ENCODE measurements at regions not wholly inside any gene's neighbourhood (a gene's known extent, or its start where the extent isn't known, plus 50 kb on each side); places are given as distances from the start of the nearest gene placed in this dataset.
A peak's percentile ranks its signal among the peaks of the same experiment; 100 is the strongest.

DNA sequence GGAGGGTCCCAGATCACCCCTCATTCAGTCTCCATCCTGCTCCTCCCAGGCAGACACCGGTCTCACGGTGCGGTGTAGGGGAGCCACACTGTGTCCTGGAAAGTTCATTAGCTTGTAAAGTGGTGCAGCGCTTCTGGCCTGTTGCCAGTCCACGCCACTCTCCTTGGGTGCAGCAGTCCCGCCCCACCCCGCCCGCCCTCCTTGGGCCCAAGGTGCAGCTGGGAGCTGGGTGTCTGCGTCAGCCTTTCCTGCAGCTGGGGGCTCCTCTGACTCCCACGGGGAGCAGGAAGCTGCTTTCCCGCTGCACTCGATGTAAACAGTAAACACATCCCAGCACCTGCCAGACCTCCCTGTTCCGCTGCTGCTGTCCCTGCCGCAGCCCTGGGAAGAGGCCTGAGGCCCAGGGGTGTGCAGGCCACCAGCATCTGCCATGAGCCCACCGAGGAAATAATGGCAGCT lies 53.8 kb upstream of the ASB18 start:
- DNase-seq (peak in 1 of 4 donors; percentile 20), ATAC-seq (no peak)
- H3K9me3 ChIP-seq: no peaks in the 10 kb centered on the region
- 23 to 52% methylated on average over 3 to 13 of the region's 15 CpGs for WGBS, 2 donors
- H3K27ac ChIP-seq: no peak overlapping the region
- intact Hi-C loops (cut with DNase I): no loop called here
- TF ChIP-seq POLR2A (IDR thresholded peaks at IDR 0.05): no peak
- TF ChIP-seq, protein P1, sequence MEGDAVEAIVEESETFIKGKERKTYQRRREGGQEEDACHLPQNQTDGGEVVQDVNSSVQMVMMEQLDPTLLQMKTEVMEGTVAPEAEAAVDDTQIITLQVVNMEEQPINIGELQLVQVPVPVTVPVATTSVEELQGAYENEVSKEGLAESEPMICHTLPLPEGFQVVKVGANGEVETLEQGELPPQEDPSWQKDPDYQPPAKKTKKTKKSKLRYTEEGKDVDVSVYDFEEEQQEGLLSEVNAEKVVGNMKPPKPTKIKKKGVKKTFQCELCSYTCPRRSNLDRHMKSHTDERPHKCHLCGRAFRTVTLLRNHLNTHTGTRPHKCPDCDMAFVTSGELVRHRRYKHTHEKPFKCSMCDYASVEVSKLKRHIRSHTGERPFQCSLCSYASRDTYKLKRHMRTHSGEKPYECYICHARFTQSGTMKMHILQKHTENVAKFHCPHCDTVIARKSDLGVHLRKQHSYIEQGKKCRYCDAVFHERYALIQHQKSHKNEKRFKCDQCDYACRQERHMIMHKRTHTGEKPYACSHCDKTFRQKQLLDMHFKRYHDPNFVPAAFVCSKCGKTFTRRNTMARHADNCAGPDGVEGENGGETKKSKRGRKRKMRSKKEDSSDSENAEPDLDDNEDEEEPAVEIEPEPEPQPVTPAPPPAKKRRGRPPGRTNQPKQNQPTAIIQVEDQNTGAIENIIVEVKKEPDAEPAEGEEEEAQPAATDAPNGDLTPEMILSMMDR (IDR thresholded peaks at IDR 0.05): no peak
- H3K4me1 ChIP-seq: no peaks in the 10 kb centered on the region
- H3K36me3 ChIP-seq (replicated peaks in 1 of 2; ENCODE audit: insufficient read depth in 1 of 2, low read depth in 2 of 2): no peaks in the 10 kb centered on the region
- H3K27me3 ChIP-seq: no peaks in the 10 kb centered on the region
- no peak overlapping the region for H3K4me3 ChIP-seq

DNA sequence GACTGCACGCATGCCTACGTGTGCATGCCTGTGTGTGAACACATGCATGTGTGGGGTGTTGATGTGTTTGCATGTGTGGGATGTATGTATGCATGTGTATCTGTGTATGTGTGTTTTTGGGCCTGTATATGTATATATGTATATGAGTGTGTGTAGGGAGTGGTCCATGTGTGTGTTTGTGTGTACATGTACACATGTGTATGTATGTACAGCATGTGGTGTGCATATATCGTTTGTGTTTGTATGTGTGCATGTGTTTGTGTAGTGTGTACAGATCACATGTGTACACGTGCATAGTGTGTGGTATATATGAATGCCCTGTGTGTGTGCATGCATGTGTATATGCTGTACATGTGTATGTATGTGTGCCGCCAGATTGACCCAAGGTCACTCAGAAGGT lies 54.2 kb upstream of the ASB18 start:
- no peaks in the 10 kb centered on the region for H3K27me3 ChIP-seq
- TF ChIP-seq, protein P1 (IDR thresholded peaks at IDR 0.05): no peak
- TF ChIP-seq POLR2A (IDR thresholded peaks at IDR 0.05): no peak
- H3K36me3 ChIP-seq (replicated peaks in 1 of 2; ENCODE audit: insufficient read depth in 1 of 2, low read depth in 2 of 2): no peaks in the 10 kb centered on the region
- H3K9me3 ChIP-seq: no peaks in the 10 kb centered on the region
- no peak for DNase-seq
- 72 to 82% methylated on average over 5 of the region's 5 CpGs for WGBS, 2 donors
- H3K4me1 ChIP-seq: no peaks in the 10 kb centered on the region
- H3K4me3 ChIP-seq: no peak overlapping the region
- ATAC-seq: no peak
- no peak overlapping the region for H3K27ac ChIP-seq
- intact Hi-C loops (cut with DNase I): no loop called here

DNA sequence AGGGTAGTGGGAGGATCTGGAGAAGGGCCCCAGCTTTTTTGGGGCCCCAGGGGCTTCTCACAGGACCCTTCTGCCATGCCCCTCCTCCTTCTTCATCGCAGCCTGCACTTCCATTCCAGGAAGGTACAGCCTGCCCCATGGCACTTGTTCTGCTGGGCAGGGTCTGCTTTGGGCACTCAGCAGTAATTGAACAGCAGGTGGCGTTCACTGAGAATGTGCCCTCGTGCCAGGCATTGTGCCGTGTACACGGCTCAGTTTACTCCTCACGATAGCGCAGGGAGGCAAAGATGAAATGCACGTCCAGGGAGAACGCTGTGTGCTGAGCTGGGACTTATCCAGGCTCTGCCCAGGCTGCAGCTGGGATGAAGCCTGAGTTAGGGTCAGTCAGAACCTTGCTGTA lies 54.8 kb upstream of the ASB18 start:
- no peak overlapping the region for H3K4me3 ChIP-seq
- WGBS, 2 donors: 61 to 70% methylated on average over 8 to 9 of the region's 9 CpGs
- no peaks in the 10 kb centered on the region for H3K9me3 ChIP-seq
- H3K4me1 ChIP-seq: no peaks in the 10 kb centered on the region
- H3K27me3 ChIP-seq: no peaks in the 10 kb centered on the region
- no peaks in the 10 kb centered on the region for H3K36me3 ChIP-seq (replicated peaks in 1 of 2; ENCODE audit: insufficient read depth in 1 of 2, low read depth in 2 of 2)
- no peak for ATAC-seq
- TF ChIP-seq, protein P1 (IDR thresholded peaks at IDR 0.05): no peak
- no peak for TF ChIP-seq POLR2A (IDR thresholded peaks at IDR 0.05)
- DNase-seq: no peak
- intact Hi-C loops (cut with DNase I): no loop called here
- H3K27ac ChIP-seq: no peak overlapping the region

DNA sequence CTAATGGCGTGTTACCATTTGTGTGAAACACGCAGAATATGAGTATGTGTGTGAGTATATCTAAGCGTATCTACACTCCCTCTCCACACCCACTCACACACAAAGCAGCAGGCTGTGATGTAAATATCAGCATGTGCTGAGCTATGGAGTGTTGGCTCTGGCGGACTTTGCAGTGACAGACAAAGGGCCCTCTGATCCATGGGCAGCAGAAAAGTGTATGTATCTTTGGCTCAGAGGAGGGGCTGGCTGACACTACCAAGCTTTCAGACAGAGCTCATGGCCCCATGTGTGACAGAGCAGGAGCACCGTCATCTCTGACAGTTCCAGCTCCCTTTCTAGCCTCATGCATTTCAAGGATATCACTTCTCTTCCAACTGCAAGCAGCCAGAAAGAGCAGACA lies 57.2 kb upstream of the ASB18 start:
- no peak for TF ChIP-seq POLR2A (IDR thresholded peaks at IDR 0.05)
- TF ChIP-seq, protein P1 (IDR thresholded peaks at IDR 0.05): no peak

DNA sequence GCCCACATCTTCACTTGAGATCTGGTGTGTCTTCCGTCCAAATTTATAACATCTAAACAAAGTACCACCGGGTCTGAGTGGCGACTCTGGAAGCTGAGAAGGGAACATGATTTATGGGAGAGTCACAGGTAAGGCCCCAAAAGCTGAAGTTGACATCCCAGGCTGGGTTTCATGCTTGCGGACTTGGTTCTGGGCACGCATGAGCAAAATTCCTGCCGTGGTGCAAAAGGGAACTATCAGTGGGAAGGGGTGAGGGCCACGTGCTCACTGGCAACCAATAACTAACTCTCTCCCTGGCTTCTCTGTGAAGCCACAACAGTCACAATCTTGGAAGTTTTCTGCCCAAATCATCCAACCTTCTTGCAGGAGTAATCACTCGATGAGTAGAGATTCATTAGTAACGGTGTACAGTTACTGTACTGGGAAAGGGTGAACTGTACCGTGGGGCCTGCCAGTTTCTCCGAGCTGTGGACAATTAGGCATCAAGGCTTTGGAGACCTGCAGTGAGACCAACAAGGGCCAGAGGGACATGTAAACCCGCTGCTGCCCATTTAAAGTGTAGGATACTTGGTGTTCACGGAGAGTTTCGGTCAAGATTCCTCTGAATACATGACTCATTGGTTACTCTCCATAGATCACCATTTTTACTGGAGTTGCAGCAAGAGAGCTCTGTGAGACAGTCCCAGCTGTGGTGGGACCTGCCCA lies 69.4 kb upstream of the ASB18 start:
- Histone ChIP-seq H3K27ac (no peak overlapping the region), H3K4me1 (no peaks in the 10 kb centered on the region), H3K36me3 (replicated peaks in 1 of 2; ENCODE audit: insufficient read depth in 1 of 2, low read depth in 2 of 2) (no peaks in the 10 kb centered on the region), H3K4me3 (no peak overlapping the region), H3K27me3 (no peaks in the 10 kb centered on the region), H3K9me3 (no peaks in the 10 kb centered on the region)
- no peak for DNase-seq
- TF ChIP-seq, protein P1 (IDR thresholded peaks at IDR 0.05): no peak
- TF ChIP-seq POLR2A (IDR thresholded peaks at IDR 0.05): no peak
- 82 to 84% methylated on average over 14 of the region's 14 CpGs for WGBS, 2 donors
- ATAC-seq: no peak
- intact Hi-C loops (cut with DNase I): no loop called here

More for the DNA sequence above, 57.2 kb upstream of the ASB18 start:
- no peaks in the 10 kb centered on the region for H3K4me1 ChIP-seq
- ATAC-seq (no peak), DNase-seq (no peak)
- H3K9me3 ChIP-seq: no peaks in the 10 kb centered on the region
- H3K27me3 ChIP-seq: no peaks in the 10 kb centered on the region
- H3K36me3 ChIP-seq (replicated peaks in 1 of 2; ENCODE audit: insufficient read depth in 1 of 2, low read depth in 2 of 2): no peaks in the 10 kb centered on the region
- intact Hi-C loops (cut with DNase I): no loop called here
- WGBS, 2 donors: 82 to 87% methylated on average over 5 of the region's 5 CpGs
- no peak overlapping the region for H3K27ac ChIP-seq
- H3K4me3 ChIP-seq: no peak overlapping the region

Data from body of pancreas (tissue), 4 donors.